ENCODE measurements at regions not wholly inside any gene's neighbourhood (a gene's known extent, or its start where the extent isn't known, plus 50 kb on each side); places are given as distances from the start of the nearest gene placed in this dataset.

GRCh38 chr5:173411791-173412555, 83.8 kb upstream of the STC2 start:
- H3K27ac Mint-ChIP-seq: no peak overlapping the region
- no peak overlapping the region for H3K4me3 Mint-ChIP-seq
- H3K36me3 ChIP-seq (ENCODE audit: control insufficient read depth, insufficient read depth, low read length): no peaks in the 10 kb centered on the region
- H3K4me3 ChIP-seq (ENCODE audit: low read length): no peak overlapping the region
- no peak overlapping the region for H3K27ac ChIP-seq (ENCODE audit: low read depth, low read length)
- peaks cover 9% of the 10 kb centered on the region for H3K4me1 Mint-ChIP-seq
- no peak for TF ChIP-seq CTCF (conservative IDR thresholded peaks at IDR 0.05)
- 83 to 95% methylated on average over 4 to 10 of the region's 10 CpGs for WGBS, 2 experiments (ENCODE audit: insufficient coverage in 1 of 2, insufficient read length in 1 of 2)
- no peak overlapping the region for H3K9ac ChIP-seq (ENCODE audit: extremely low read depth, low read length, poor library complexity, severe bottlenecking)
- no peaks in the 10 kb centered on the region for H3K4me1 ChIP-seq (ENCODE audit: control insufficient read depth, insufficient read depth, low read length)
- H3K9me3 Mint-ChIP-seq: peaks cover 16% of the 10 kb centered on the region
- no peaks in the 10 kb centered on the region for H3K27me3 ChIP-seq (ENCODE audit: control insufficient read depth, insufficient read depth, low read length, poor library complexity, severe bottlenecking)
- DNase-seq: no peak
- H3K9me3 ChIP-seq (ENCODE audit: control insufficient read depth, low read length): no peaks in the 10 kb centered on the region
- peaks cover 11% of the 10 kb centered on the region for H3K27me3 Mint-ChIP-seq (ENCODE audit: insufficient read depth)
- no peaks in the 10 kb centered on the region for H3K36me3 Mint-ChIP-seq (ENCODE audit: low read depth)

- WGBS, 2 experiments (ENCODE audit: insufficient coverage in 1 of 2, insufficient read length in 1 of 2): 93 to 98% methylated on average over 6 to 9 of the region's 9 CpGs
- no peaks in the 10 kb centered on the region for H3K36me3 ChIP-seq (ENCODE audit: control insufficient read depth, insufficient read depth, low read length)
- Mint-ChIP-seq H3K27me3 (ENCODE audit: insufficient read depth) (peaks cover 8% of the 10 kb centered on the region), H3K36me3 (ENCODE audit: low read depth) (no peaks in the 10 kb centered on the region), H3K9me3 (peaks cover 9% of the 10 kb centered on the region), H3K4me1 (peaks cover 9% of the 10 kb centered on the region), H3K4me3 (no peak overlapping the region), H3K27ac (no peak overlapping the region)
- H3K27ac ChIP-seq (ENCODE audit: low read depth, low read length): no peak overlapping the region
- no peaks in the 10 kb centered on the region for H3K27me3 ChIP-seq (ENCODE audit: control insufficient read depth, insufficient read depth, low read length, poor library complexity, severe bottlenecking)
- no peak overlapping the region for H3K4me3 ChIP-seq (ENCODE audit: low read length)
- DNase-seq: no peak
- no peak overlapping the region for H3K9ac ChIP-seq (ENCODE audit: extremely low read depth, low read length, poor library complexity, severe bottlenecking)
- no peaks in the 10 kb centered on the region for H3K9me3 ChIP-seq (ENCODE audit: control insufficient read depth, low read length)
- TF ChIP-seq CTCF (conservative IDR thresholded peaks at IDR 0.05): no peak
- H3K4me1 ChIP-seq (ENCODE audit: control insufficient read depth, insufficient read depth, low read length): no peaks in the 10 kb centered on the region
These were observed 82.4 kb upstream of the STC2 start for GRCh38 chr5:173410459-173411233.

GRCh38 chr5:173408946-173409345, 80.7 kb upstream of the STC2 start:
- no peaks in the 10 kb centered on the region for H3K36me3 Mint-ChIP-seq (ENCODE audit: low read depth)
- H3K36me3 ChIP-seq (ENCODE audit: control insufficient read depth, insufficient read depth, low read length): no peaks in the 10 kb centered on the region
- TF ChIP-seq CTCF (conservative IDR thresholded peaks at IDR 0.05): no peak
- no peak for DNase-seq
- peaks cover 5% of the 10 kb centered on the region for H3K27me3 Mint-ChIP-seq (ENCODE audit: insufficient read depth)
- WGBS, 2 experiments (ENCODE audit: insufficient coverage in 1 of 2, insufficient read length in 1 of 2): 100% methylated on average over 1 of the region's 1 CpG
- no peak overlapping the region for H3K4me3 ChIP-seq (ENCODE audit: low read length)
- H3K27me3 ChIP-seq (ENCODE audit: control insufficient read depth, insufficient read depth, low read length, poor library complexity, severe bottlenecking): no peaks in the 10 kb centered on the region
- no peak overlapping the region for H3K9ac ChIP-seq (ENCODE audit: extremely low read depth, low read length, poor library complexity, severe bottlenecking)
- no peak overlapping the region for H3K27ac ChIP-seq (ENCODE audit: low read depth, low read length)
- H3K27ac Mint-ChIP-seq: no peak overlapping the region
- H3K4me1 Mint-ChIP-seq: peaks cover 9% of the 10 kb centered on the region
- no peaks in the 10 kb centered on the region for H3K9me3 ChIP-seq (ENCODE audit: control insufficient read depth, low read length)
- peaks cover 7% of the 10 kb centered on the region for H3K9me3 Mint-ChIP-seq
- no peak overlapping the region for H3K4me3 Mint-ChIP-seq
- no peaks in the 10 kb centered on the region for H3K4me1 ChIP-seq (ENCODE audit: control insufficient read depth, insufficient read depth, low read length)
